ENCODE measurements at regions not wholly inside any gene's neighbourhood (a gene's known extent, or its start where the extent isn't known, plus 50 kb on each side); places are given as distances from the start of the nearest gene placed in this dataset.

- H4K20me1 ChIP-seq (ENCODE audit: insufficient read depth): no peaks in the 10 kb centered on the region
- CTCF ChIA-PET: no interaction called here
- H3K9me3 ChIP-seq: no peaks in the 10 kb centered on the region
- no peak overlapping the region for H3K4me2 ChIP-seq
- H2AFZ ChIP-seq (ENCODE audit: low read depth): no peak overlapping the region
- H3K27ac ChIP-seq (ENCODE audit: low read depth in 2 of 2, low read length in 1 of 2): no peak overlapping the region
- TF ChIP-seq YY1 (IDR thresholded peaks at IDR 0.05; ENCODE audit: low read depth) (no peak), FOXM1 (IDR thresholded peaks at IDR 0.05; ENCODE audit: low read depth) (no peak), FOSL2 (IDR thresholded peaks at IDR 0.05; ENCODE audit: borderline replicate concordance, low read depth) (no peak), RAD21 (IDR thresholded peaks at IDR 0.05; ENCODE audit: low read length) (no peak), CHD2 (IDR thresholded peaks at IDR 0.05; ENCODE audit: low read length, partially characterized antibody) (no peak), RFX5 (IDR thresholded peaks at IDR 0.05; ENCODE audit: low read length) (no peak), RCOR1 (IDR thresholded peaks at IDR 0.05; ENCODE audit: low read length) (no peak), EZH2phosphoT487 (IDR thresholded peaks at IDR 0.05; ENCODE audit: borderline replicate concordance, low read depth) (no peak), ELF1 (IDR thresholded peaks at IDR 0.05) (no peak), POLR2AphosphoS5 (IDR thresholded peaks at IDR 0.05; ENCODE audit: low read depth, low read length) (no peak), TAF1 (IDR thresholded peaks at IDR 0.05; ENCODE audit: borderline replicate concordance, low read depth, low read length) (no peak), NFIC (IDR thresholded peaks at IDR 0.05; ENCODE audit: borderline replicate concordance) (no peak), IRF3 (IDR thresholded peaks at IDR 0.05; ENCODE audit: low read depth, low read length) (no peak), EP300 (IDR thresholded peaks at IDR 0.05; ENCODE audit: borderline replicate concordance in 1 of 2, low read depth in 1 of 2, low read length in 1 of 2) (no peak), GATA2 (CRISPR knock-in tag; IDR thresholded peaks at IDR 0.05) (no peak), GABPA (IDR thresholded peaks at IDR 0.05; ENCODE audit: low read depth) (no peak), FOXJ3 (CRISPR knock-in tag; IDR thresholded peaks at IDR 0.05) (no peak), MEF2A (IDR thresholded peaks at IDR 0.05; ENCODE audit: borderline replicate concordance, low read depth) (no peak), USF2 (IDR thresholded peaks at IDR 0.05; ENCODE audit: borderline replicate concordance, low read depth, low read length) (no peak)
- TF ChIP-seq, protein P1, sequence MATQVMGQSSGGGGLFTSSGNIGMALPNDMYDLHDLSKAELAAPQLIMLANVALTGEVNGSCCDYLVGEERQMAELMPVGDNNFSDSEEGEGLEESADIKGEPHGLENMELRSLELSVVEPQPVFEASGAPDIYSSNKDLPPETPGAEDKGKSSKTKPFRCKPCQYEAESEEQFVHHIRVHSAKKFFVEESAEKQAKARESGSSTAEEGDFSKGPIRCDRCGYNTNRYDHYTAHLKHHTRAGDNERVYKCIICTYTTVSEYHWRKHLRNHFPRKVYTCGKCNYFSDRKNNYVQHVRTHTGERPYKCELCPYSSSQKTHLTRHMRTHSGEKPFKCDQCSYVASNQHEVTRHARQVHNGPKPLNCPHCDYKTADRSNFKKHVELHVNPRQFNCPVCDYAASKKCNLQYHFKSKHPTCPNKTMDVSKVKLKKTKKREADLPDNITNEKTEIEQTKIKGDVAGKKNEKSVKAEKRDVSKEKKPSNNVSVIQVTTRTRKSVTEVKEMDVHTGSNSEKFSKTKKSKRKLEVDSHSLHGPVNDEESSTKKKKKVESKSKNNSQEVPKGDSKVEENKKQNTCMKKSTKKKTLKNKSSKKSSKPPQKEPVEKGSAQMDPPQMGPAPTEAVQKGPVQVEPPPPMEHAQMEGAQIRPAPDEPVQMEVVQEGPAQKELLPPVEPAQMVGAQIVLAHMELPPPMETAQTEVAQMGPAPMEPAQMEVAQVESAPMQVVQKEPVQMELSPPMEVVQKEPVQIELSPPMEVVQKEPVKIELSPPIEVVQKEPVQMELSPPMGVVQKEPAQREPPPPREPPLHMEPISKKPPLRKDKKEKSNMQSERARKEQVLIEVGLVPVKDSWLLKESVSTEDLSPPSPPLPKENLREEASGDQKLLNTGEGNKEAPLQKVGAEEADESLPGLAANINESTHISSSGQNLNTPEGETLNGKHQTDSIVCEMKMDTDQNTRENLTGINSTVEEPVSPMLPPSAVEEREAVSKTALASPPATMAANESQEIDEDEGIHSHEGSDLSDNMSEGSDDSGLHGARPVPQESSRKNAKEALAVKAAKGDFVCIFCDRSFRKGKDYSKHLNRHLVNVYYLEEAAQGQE (IDR thresholded peaks at IDR 0.05; ENCODE audit: low read depth, low read length): no peak
- H3K9ac ChIP-seq: no peak overlapping the region
- no peak for DNase-seq
- no peaks in the 10 kb centered on the region for H3K4me1 ChIP-seq (ENCODE audit: control insufficient read depth in 1 of 2, insufficient read depth in 2 of 2, low read depth in 1 of 2, low read length in 1 of 2)
- H3K9me2 ChIP-seq: no peaks in the 10 kb centered on the region
- no peaks in the 10 kb centered on the region for H3K27me3 ChIP-seq (ENCODE audit: insufficient read depth)
- no peaks in the 10 kb centered on the region for H3K36me3 ChIP-seq (replicated peaks in 1 of 2; ENCODE audit: control insufficient read depth in 1 of 2, insufficient read depth in 2 of 2, low read length in 1 of 2)
- 29% methylated on average over 2 of the region's 2 CpGs for WGBS (ENCODE audit: low lambda C conversion rate)
- POLR2A ChIA-PET: no interaction called here
- no peaks in the 10 kb centered on the region for H3F3A ChIP-seq (replicated peaks; ENCODE audit: insufficient read depth)
- no peaks in the 10 kb centered on the region for H3K79me2 ChIP-seq (ENCODE audit: insufficient read depth)
- H3K4me3 ChIP-seq (ENCODE audit: low read depth in 2 of 2, low read length in 1 of 2): no peak overlapping the region
Measured at GRCh38 chr5:127213231-127213630, 77.4 kb upstream of the MEGF10 start.

Measured in SK-N-SH (cell line).